GM12878 (cell line): ENCODE measurements at regions not wholly inside any gene's neighbourhood (a gene's known extent, or its start where the extent isn't known, plus 50 kb on each side); places are given as distances from the start of the nearest gene placed in this dataset.
A peak's percentile ranks its signal among the peaks of the same experiment; 100 is the strongest.

Experiments used
- ATAC-seq: fragments of 200-7000 bp; cut with Tn5 transposase; 3 replicates; pipeline ENCODE4 v1.9.1; 2020; ENCODE audit warnings: mild to moderate bottlenecking, moderate library complexity
- BruUV-seq: library from RNA; stranded (reverse); fragments of 400-500 nt; replicated peaks from 2 replicates; lab custom pipeline; 2021; lab: Mats Ljungman, UMichigan
- CTCF ChIA-PET: fragments of 300-600 bp; sonication (Branson Sonifier 250); formaldehyde crosslinking; extraction: SDS; loops from one replicate; lab custom pipeline; 2021; ENCODE audit warnings: inconsistent platforms; lab: Yijun Ruan, JAX
- POLR2A ChIA-PET: fragments of 350-600 bp; formaldehyde crosslinking; extraction: SDS; loops from one replicate; lab custom pipeline; 2021; ENCODE audit warnings: inconsistent platforms; lab: Charles Lee
- RAD21 ChIA-PET: fragments of 300-600 bp; sonication (Branson Sonifier 250); formaldehyde crosslinking; loops from one replicate; lab custom pipeline; 2023; ENCODE audit warnings: antibody characterized with exemption; ENCODE audit not compliant: unreplicated experiment; lab: Charles Lee
- SMC1A ChIA-PET: fragments of 300-600 bp; sonication (Branson Sonifier 250); formaldehyde crosslinking; loops from one replicate; lab custom pipeline; 2023; ENCODE audit not compliant: unreplicated experiment, uncharacterized antibody; lab: Charles Lee
- DNase-seq: peaks from one replicate; pipeline ENCODE4 v3.0.0-alpha.2; 2011; ENCODE audit warnings: low read depth, low spot score
- FAIRE-seq: peaks from 3 replicates; lab custom pipeline; 2011; peaks lifted over from hg19 to GRCh38; lab: Jason Lieb, UNC
- H2AFZ ChIP-seq: 2 replicates; pipeline ENCODE4 v1.6.0; 2011; ENCODE audit warnings: low read depth, low read length, control low read depth; ENCODE audit not compliant: control insufficient read depth
- H3K27ac ChIP-seq: 2 replicates; pipeline ENCODE4 v1.5.1; 2011; ENCODE audit warnings: control low read depth; ENCODE audit not compliant: control insufficient read depth, insufficient read depth
- H3K27me3 ChIP-seq, 2 experiments: replicated peaks in 1 of 2; 2 replicates each; pipeline versions ENCODE4 v1.6.0 to v1.6.1; 2011; ENCODE audit warnings: low read length in 1 of 2; ENCODE audit not compliant: control insufficient read depth in 2 of 2, insufficient read depth in 2 of 2
- H3K36me3 ChIP-seq, 2 experiments: 2 replicates each; pipeline ENCODE4 v1.5.1; 2011; ENCODE audit warnings: low read length in 1 of 2; ENCODE audit not compliant: control insufficient read depth in 2 of 2, insufficient read depth in 2 of 2
- H3K4me1 ChIP-seq: 2 replicates; pipeline ENCODE4 v1.6.1; 2011; ENCODE audit warnings: mild to moderate bottlenecking, low read length, moderate library complexity, mixed read lengths; ENCODE audit not compliant: control insufficient read depth, insufficient read depth
- H3K4me2 ChIP-seq: 2 replicates; pipeline ENCODE4 v1.6.0; 2011; ENCODE audit warnings: control low read depth; ENCODE audit not compliant: control insufficient read depth, insufficient read depth
- H3K4me3 ChIP-seq: fragments of 200-600 bp; sonication (generic); 2 replicates; pipeline ENCODE4 v1.5.1; 2016
- H3K79me2 ChIP-seq: 2 replicates; pipeline ENCODE4 v1.6.0; 2011; ENCODE audit warnings: low read length; ENCODE audit not compliant: control insufficient read depth, insufficient read depth
- H3K9ac ChIP-seq: 2 replicates; pipeline ENCODE4 v1.8.0; 2011; ENCODE audit warnings: low read length, control low read depth, mixed read lengths; ENCODE audit not compliant: control insufficient read depth, insufficient read depth
- H3K9me3 ChIP-seq: replicated peaks from 3 replicates; pipeline ENCODE4 v1.5.1; 2011; ENCODE audit warnings: mild to moderate bottlenecking, low read length; ENCODE audit not compliant: control insufficient read depth, insufficient read depth
- H4K20me1 ChIP-seq: 2 replicates; pipeline ENCODE4 v1.6.0; 2011; ENCODE audit not compliant: control insufficient read depth, insufficient read depth
- IKZF1 ChIP-seq: fragments of 450-650 bp; conservative IDR thresholded peaks from 2 replicates; pipeline ENCODE4 v1.6.1; 2017; ENCODE audit warnings: antibody characterized with exemption, mild to moderate bottlenecking
- IKZF2 ChIP-seq, 2 experiments: fragments of 450-650 bp; IDR thresholded peaks; 2 replicates each; pipeline ENCODE4 v1.6.1; 2017; ENCODE audit warnings: mild to moderate bottlenecking in 2 of 2, moderate library complexity in 2 of 2
- IRF4 ChIP-seq: IDR thresholded peaks from 2 replicates; pipeline ENCODE4 v1.6.1; 2011; ENCODE audit warnings: low read depth, low read length
- MTA2 ChIP-seq: fragments of 450-650 bp; IDR thresholded peaks from 2 replicates; pipeline ENCODE4 v1.6.1; 2016; ENCODE audit warnings: low read depth, mild to moderate bottlenecking, moderate library complexity
- NR2C1 ChIP-seq: fragments of 450-650 bp; IDR thresholded peaks from 2 replicates; pipeline ENCODE4 v1.6.1; 2017; ENCODE audit warnings: antibody characterized with exemption, mild to moderate bottlenecking, moderate library complexity
- NR2F1 ChIP-seq: fragments of 450-650 bp; conservative IDR thresholded peaks from 2 replicates; pipeline ENCODE4 v1.6.1; 2017; ENCODE audit warnings: mild to moderate bottlenecking
- SPI1 ChIP-seq: IDR thresholded peaks from 2 replicates; pipeline ENCODE4 v1.6.1; 2011; ENCODE audit warnings: low read depth, mild to moderate bottlenecking, low read length, moderate library complexity, borderline replicate concordance; ENCODE audit not compliant: insufficient read depth
- whole genome bisulfite sequencing: methylation state at CpG from one replicate; pipeline ENCODE4 v1.1.6; 2016; ENCODE audit warnings: low lambda C conversion rate; ENCODE audit not compliant: insufficient replicate concordance, insufficient coverage; ENCODE audit errors: missing lambda C conversion rate; 5-methylcytosine and 5-hydroxymethylcytosine counted together
- in situ Hi-C: fragments of 300-500 bp; cut with MboI; formaldehyde crosslinking; loops from 9 replicates; pipeline ENCODE4 v1.14.3; 2018; ENCODE audit warnings: mixed read lengths
- intact Hi-C: fragments of 100-400 bp; cut with micrococcal nuclease; formaldehyde crosslinking; loops from one replicate; pipeline ENCODE4 v1.14.2; 2022; ENCODE audit not compliant: unreplicated experiment
- TF ChIP-seq, protein P1 (sequence below): fragments of 450-650 bp; IDR thresholded peaks from 2 replicates; pipeline ENCODE4 v1.6.1; 2017; ENCODE audit warnings: borderline replicate concordance

DNA sequence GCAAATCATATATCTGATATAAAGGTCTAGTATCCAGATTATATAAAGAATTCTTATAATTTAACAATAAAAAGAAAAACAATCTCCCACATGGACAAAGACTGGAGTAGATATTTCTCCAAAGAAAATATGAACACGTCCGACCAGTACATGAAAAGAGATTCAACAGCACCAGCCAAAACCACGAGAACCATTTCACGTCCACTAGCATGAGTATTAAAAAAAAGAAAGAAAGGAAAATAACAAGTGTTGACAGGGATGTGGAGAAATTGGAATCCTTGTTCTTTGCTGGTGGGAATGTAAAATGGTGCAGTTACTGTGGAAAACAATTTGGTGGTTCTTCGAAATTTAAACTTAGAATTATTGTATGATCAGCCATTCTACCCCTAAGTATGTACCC lies 432.7 kb upstream of the TRIB2 start:
- ChIA-PET CTCF (no interaction called here), POLR2A (no interaction called here), RAD21 (interaction anchor here (1.0 to 1.5 kb wide), 3 partner anchors 10 to 414 kb away, joined by 3 read pairs; no protein-coding TSS in a partner anchor), SMC1A (interaction anchor here (0.6 to 1.3 kb wide), 3 partner anchors 10 to 239 kb away, joined by 3 to 7 read pairs (median 6); no protein-coding TSS in a partner anchor)
- BruUV-seq = no TSS peak
- intact Hi-C loops = loop anchor here (5.0 to 10.0 kb wide), 3 partner anchors 128 to 433 kb away; partner anchors contain the start of gene TRIB2
- Histone ChIP-seq H3K4me3 (no peak overlapping the region), H3K4me2 (no peak overlapping the region), H3K4me1 (peaks cover 16% of the 10 kb centered on the region), H3K79me2 (no peaks in the 10 kb centered on the region), H3K9me3 (no peaks in the 10 kb centered on the region; the same call in 2 of the 3 replicates), H3K9ac (no peak overlapping the region), H2AFZ (no peak overlapping the region), H3K27me3 (no peaks in the 10 kb centered on the region), H3K27ac (no peak overlapping the region), H4K20me1 (no peaks in the 10 kb centered on the region), H3K36me3 (no peaks in the 10 kb centered on the region)
- WGBS = 89% methylated on average over 5 of the region's 5 CpGs
- no peak for FAIRE-seq
- no peak for ATAC-seq
- no peak for TF ChIP-seq NR2F1
- in situ Hi-C loops = loop anchor here (25.0 kb wide), 1 partner anchor 447 kb away; no protein-coding TSS in a partner anchor
- no peak for DNase-seq

DNA sequence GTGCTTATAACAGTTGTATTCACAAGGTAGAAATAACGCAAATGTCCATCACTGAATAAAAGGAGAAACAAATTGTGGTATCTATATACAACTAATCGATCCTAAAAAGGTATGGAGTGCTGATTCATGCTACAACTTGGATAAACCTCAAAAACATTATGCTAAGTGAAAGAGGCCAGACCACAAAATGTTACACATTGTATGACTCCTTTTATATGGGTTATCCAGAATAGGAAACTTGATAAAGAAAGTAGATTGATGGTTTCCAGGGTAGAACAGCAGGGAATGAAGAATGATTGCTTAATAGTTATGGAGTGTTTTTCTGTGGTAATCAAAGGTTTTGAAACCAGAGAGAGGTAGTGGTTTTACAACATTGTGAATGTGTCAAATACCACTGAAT lies 432.2 kb upstream of the TRIB2 start:
- no peak overlapping the region for H3K27ac ChIP-seq
- ChIA-PET CTCF (no interaction called here), POLR2A (no interaction called here), SMC1A (interaction anchor here (0.6 to 2.3 kb wide), 2 partner anchors 10 to 239 kb away, joined by 5 to 11 read pairs; no protein-coding TSS in a partner anchor), RAD21 (no interaction called here)
- TF ChIP-seq IRF4 (no peak), IKZF1 (peak; percentile 42; the same call in 1 of the 2 replicates), SPI1 (no peak), NR2C1 (no peak), IKZF2 (IDR thresholded peaks at IDR 0.05) (peak; percentile 51 to 61; a peak in 3 of 4 replicates), MTA2 (peak; percentile 45; the same call in 1 of the 2 replicates)
- TF ChIP-seq, protein P1, sequence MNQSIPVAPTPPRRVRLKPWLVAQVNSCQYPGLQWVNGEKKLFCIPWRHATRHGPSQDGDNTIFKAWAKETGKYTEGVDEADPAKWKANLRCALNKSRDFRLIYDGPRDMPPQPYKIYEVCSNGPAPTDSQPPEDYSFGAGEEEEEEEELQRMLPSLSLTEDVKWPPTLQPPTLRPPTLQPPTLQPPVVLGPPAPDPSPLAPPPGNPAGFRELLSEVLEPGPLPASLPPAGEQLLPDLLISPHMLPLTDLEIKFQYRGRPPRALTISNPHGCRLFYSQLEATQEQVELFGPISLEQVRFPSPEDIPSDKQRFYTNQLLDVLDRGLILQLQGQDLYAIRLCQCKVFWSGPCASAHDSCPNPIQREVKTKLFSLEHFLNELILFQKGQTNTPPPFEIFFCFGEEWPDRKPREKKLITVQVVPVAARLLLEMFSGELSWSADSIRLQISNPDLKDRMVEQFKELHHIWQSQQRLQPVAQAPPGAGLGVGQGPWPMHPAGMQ = no peak
- in situ Hi-C loops = loop anchor here (25.0 kb wide), 1 partner anchor 447 kb away; no protein-coding TSS in a partner anchor
- BruUV-seq = no TSS peak
- peaks cover 16% of the 10 kb centered on the region for H3K4me1 ChIP-seq
- 98% methylated on average over 2 of the region's 2 CpGs for WGBS
- FAIRE-seq (no peak), DNase-seq (no peak), ATAC-seq (no peak; the same call in 2 of the 3 replicates)
- H3K4me2 ChIP-seq = no peak overlapping the region
- H3K9me3 ChIP-seq = no peaks in the 10 kb centered on the region; the same call in 2 of the 3 replicates
- H3K4me3 ChIP-seq = no peak overlapping the region
- no peaks in the 10 kb centered on the region for H3K79me2 ChIP-seq
- no peak overlapping the region for H2AFZ ChIP-seq
- no peaks in the 10 kb centered on the region for H3K27me3 ChIP-seq
- H3K9ac ChIP-seq = no peak overlapping the region
- intact Hi-C loops = loop anchor here (5.0 to 10.0 kb wide), 3 partner anchors 128 to 433 kb away; partner anchors contain the start of gene TRIB2
- no peaks in the 10 kb centered on the region for H4K20me1 ChIP-seq
- no peaks in the 10 kb centered on the region for H3K36me3 ChIP-seq
